Esophagus muscularis mucosa (tissue), 4 donors: ENCODE measurements at regions not wholly inside any gene's neighbourhood (a gene's known extent, or its start where the extent isn't known, plus 50 kb on each side); places are given as distances from the start of the nearest gene placed in this dataset.

Experiments
- DNase-seq: peaks from one replicate; pipeline ENCODE4 v3.0.0-alpha.2; 2017; ENCODE audit errors: extremely low spot score
- H3K27ac ChIP-seq, 4 donors: fragments of 200-600 bp; sonication (generic); replicated peaks in 1 of 4; 1 replicate in 3 of 4; 2 replicates in 1 of 4; pipeline ENCODE4 v1.5.1; 2016 to 2019; ENCODE audit warnings: mild to moderate bottlenecking in 1 of 4
- H3K27me3 ChIP-seq, 4 donors: fragments of 200-600 bp; sonication (generic); one replicate each; pipeline versions ENCODE4 v1.5.1 to v1.6.0; 2016 to 2019
- H3K36me3 ChIP-seq, 4 donors: fragments of 200-600 bp; sonication (generic); one replicate each; pipeline ENCODE4 v1.5.1; 2016 to 2019
- H3K4me1 ChIP-seq, 4 donors: fragments of 200-600 bp; sonication (generic); one replicate each; pipeline ENCODE4 v1.5.1; 2016 to 2019
- H3K4me3 ChIP-seq, 4 donors: fragments of 200-600 bp; sonication (generic); 1 replicate in 2 of 4; 2 replicates in 2 of 4; pipeline ENCODE4 v1.5.1; 2016 to 2019; ENCODE audit warnings: mild to moderate bottlenecking in 4 of 4, moderate library complexity in 1 of 4
- H3K9me3 ChIP-seq, 4 donors: fragments of 200-600 bp; sonication (generic); 1 replicate in 3 of 4; 2 replicates in 1 of 4; pipeline ENCODE4 v1.5.1; 2016 to 2019
- CTCF ChIP-seq, 3 experiments: fragments of 200-600 bp in 2 of 3; fragments of 450-650 bp in 1 of 3; sonication (generic) in 2 of 3; IDR thresholded peaks; one replicate each; pipeline ENCODE4 v1.5.1; 2017 to 2019; ENCODE audit warnings: antibody characterized with exemption in 3 of 3, mild to moderate bottlenecking in 2 of 3, moderate library complexity in 1 of 3
- EP300 ChIP-seq: sonication (generic); formaldehyde crosslinking; IDR thresholded peaks from one replicate; pipeline ENCODE4 v1.6.1; 2017; ENCODE audit warnings: antibody characterized with exemption
- POLR2A ChIP-seq: fragments of 450-650 bp; IDR thresholded peaks from one replicate; pipeline ENCODE4 v1.6.1; 2017; ENCODE audit warnings: antibody characterized with exemption, moderate library complexity, mild to moderate bottlenecking, low read depth
- POLR2AphosphoS5 ChIP-seq, 2 donors: sonication (generic); formaldehyde crosslinking; IDR thresholded peaks; one replicate each; pipeline ENCODE4 v1.6.1; 2017; ENCODE audit warnings: antibody characterized with exemption in 2 of 2
- WGBS: methylation state at CpG from one replicate; pipeline ENCODE4 v1.1.5; 2018; 5-methylcytosine and 5-hydroxymethylcytosine counted together
- intact Hi-C: fragments of 100-400 bp; cut with DNase I; formaldehyde crosslinking; loops from one replicate; pipeline ENCODE4 v1.15.1; 2023

DNA sequence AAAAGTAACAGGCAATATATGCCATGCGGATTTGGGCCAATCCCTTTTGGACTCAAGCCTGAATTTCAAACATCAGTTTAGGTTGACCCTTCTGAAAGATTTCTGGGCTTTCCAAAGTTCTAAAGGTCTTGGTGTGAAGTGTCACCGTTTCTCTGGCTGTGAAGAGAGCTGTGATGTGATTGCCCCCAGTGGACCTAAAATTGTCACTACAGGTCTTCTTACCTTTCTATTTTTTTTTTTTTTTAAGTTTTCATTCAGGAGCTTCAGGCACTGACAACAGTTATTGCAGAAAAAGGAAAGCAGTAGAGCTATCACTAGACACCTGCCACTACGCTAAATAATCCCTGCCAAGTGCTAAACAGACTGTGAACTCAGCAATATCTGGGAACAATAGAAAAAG lies 75.7 kb upstream of the OPRM1 start:
- DNase-seq = no peak
- Histone ChIP-seq H3K4me3 (no peak overlapping the region), H3K4me1 (peaks cover 0 to 4% (median 0%) of the 10 kb centered on the region in 4 donors), H3K36me3 (no peaks in the 10 kb centered on the region), H3K27ac (no peak overlapping the region), H3K9me3 (no peaks in the 10 kb centered on the region), H3K27me3 (no peaks in the 10 kb centered on the region)
- intact Hi-C loops = no loop called here
- TF ChIP-seq EP300 = no peak
- TF ChIP-seq CTCF (IDR thresholded peaks at IDR 0.05) = no peak
- no peak for TF ChIP-seq POLR2A
- no peak for TF ChIP-seq POLR2AphosphoS5 (IDR thresholded peaks at IDR 0.05)
- 85% methylated on average over 3 of the region's 3 CpGs for WGBS

GRCh38 chr6:153962555-153962954 lies 76.5 kb upstream of the OPRM1 start:
- H3K4me1 ChIP-seq = peaks cover 0 to 4% (median 0%) of the 10 kb centered on the region in 4 donors
- WGBS = 68% methylated on average over 2 of the region's 2 CpGs
- DNase-seq = no peak
- TF ChIP-seq POLR2AphosphoS5 (IDR thresholded peaks at IDR 0.05) (no peak), POLR2A (no peak), CTCF (IDR thresholded peaks at IDR 0.05) (no peak), EP300 (no peak)
- H3K4me3 ChIP-seq = no peak overlapping the region
- no peaks in the 10 kb centered on the region for H3K36me3 ChIP-seq
- intact Hi-C loops = no loop called here
- no peaks in the 10 kb centered on the region for H3K27me3 ChIP-seq
- H3K9me3 ChIP-seq = no peaks in the 10 kb centered on the region
- no peak overlapping the region for H3K27ac ChIP-seq

DNA sequence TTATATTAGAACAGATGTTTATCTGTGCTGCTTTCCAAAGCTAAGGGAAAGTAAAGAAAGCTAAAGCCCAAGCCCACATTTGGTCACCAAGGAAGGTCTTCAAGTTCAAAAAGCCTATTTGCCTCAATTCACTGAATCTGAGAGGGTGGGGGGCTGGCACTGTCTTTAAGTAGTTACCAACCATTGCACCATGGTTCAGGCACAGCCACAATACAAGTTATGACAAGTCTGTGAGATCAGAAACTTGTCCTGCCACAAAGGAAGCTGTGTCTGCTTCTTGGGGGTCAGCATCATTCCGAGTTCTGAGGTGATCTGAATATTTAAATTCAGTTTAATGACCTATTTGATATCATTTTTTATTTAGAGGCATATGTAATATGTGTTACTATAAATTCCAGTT lies 78.3 kb upstream of the OPRM1 start:
- WGBS = 85% methylated on average over 1 of the region's 1 CpG
- H3K9me3 ChIP-seq = no peaks in the 10 kb centered on the region

GRCh38 chr6:153960281-153960680 lies 78.8 kb upstream of the OPRM1 start:
- intact Hi-C loops = no loop called here
- no peak for DNase-seq

More for the DNA sequence above, 78.3 kb upstream of the OPRM1 start:
- no peak overlapping the region for H3K4me3 ChIP-seq
- H3K4me1 ChIP-seq = peaks cover 0 to 4% (median 0%) of the 10 kb centered on the region in 4 donors
- no peak overlapping the region for H3K27ac ChIP-seq
- H3K36me3 ChIP-seq = no peaks in the 10 kb centered on the region
- DNase-seq = no peak
- no peaks in the 10 kb centered on the region for H3K27me3 ChIP-seq
- intact Hi-C loops = no loop called here
- TF ChIP-seq POLR2AphosphoS5 (IDR thresholded peaks at IDR 0.05) (no peak), POLR2A (no peak), CTCF (IDR thresholded peaks at IDR 0.05) (no peak), EP300 (no peak)

More at GRCh38 chr6:153960281-153960680, 78.8 kb upstream of the OPRM1 start:
- peaks cover 0 to 4% (median 0%) of the 10 kb centered on the region in 4 donors for H3K4me1 ChIP-seq
- H3K27me3 ChIP-seq = no peaks in the 10 kb centered on the region
- H3K27ac ChIP-seq = no peak overlapping the region
- WGBS = 39% methylated on average over 4 of the region's 4 CpGs
- H3K36me3 ChIP-seq = no peaks in the 10 kb centered on the region
- H3K9me3 ChIP-seq = no peaks in the 10 kb centered on the region
- peak overlapping the region in 1 of 4 donors; percentile 27 for H3K4me3 ChIP-seq
- TF ChIP-seq EP300 (no peak), POLR2A (no peak), CTCF (IDR thresholded peaks at IDR 0.05) (no peak), POLR2AphosphoS5 (IDR thresholded peaks at IDR 0.05) (no peak)
